22Rv1 (cell line): ENCODE measurements at regions not wholly inside any gene's neighbourhood (a gene's known extent, or its start where the extent isn't known, plus 50 kb on each side); places are given as distances from the start of the nearest gene placed in this dataset.

Experiments
- CTCF ChIP-seq: fragments of 450-650 bp; IDR thresholded peaks from 2 replicates; pipeline ENCODE4 v1.5.1; 2017; ENCODE audit warnings: mild to moderate bottlenecking
- ZFX ChIP-seq: fragments of 450-650 bp; IDR thresholded peaks from 2 replicates; pipeline ENCODE4 v1.6.1; 2017; ENCODE audit warnings: antibody characterized with exemption, borderline replicate concordance

GRCh38 chr10:60704471-60704870, 73.8 kb upstream of the CDK1 start:
- no peak for TF ChIP-seq CTCF
- TF ChIP-seq ZFX = no peak
